Kidney epithelial cell (primary cell): ENCODE measurements at regions not wholly inside any gene's neighbourhood (a gene's known extent, or its start where the extent isn't known, plus 50 kb on each side); places are given as distances from the start of the nearest gene placed in this dataset.

Source experiments
- DNase-seq: peaks from one replicate; pipeline ENCODE4 v3.0.0-alpha.2; 2010; ENCODE audit warnings: low read depth
- H3K27me3 ChIP-seq: 2 replicates; pipeline ENCODE4 v1.6.0; 2011; ENCODE audit warnings: low read length; ENCODE audit not compliant: control insufficient read depth, insufficient read depth
- H3K36me3 ChIP-seq: 2 replicates; pipeline ENCODE4 v1.5.1; 2011; ENCODE audit warnings: low read length; ENCODE audit not compliant: control insufficient read depth, insufficient read depth
- H3K4me3 ChIP-seq: 2 replicates; pipeline ENCODE4 v1.5.1; 2011; ENCODE audit warnings: low read depth, mild to moderate bottlenecking, control low read depth, low read length
- CTCF ChIP-seq: IDR thresholded peaks from 2 replicates; pipeline ENCODE4 v1.5.1; 2011; ENCODE audit warnings: mild to moderate bottlenecking, moderate library complexity, low read length, control low read depth, inconsistent platforms; ENCODE audit not compliant: insufficient read depth, poor library complexity, severe bottlenecking

- no peak for DNase-seq
- TF ChIP-seq CTCF = no peak
- Histone ChIP-seq H3K27me3 (no peaks in the 10 kb centered on the region), H3K4me3 (no peak overlapping the region), H3K36me3 (no peaks in the 10 kb centered on the region)
Observed at GRCh38 chr7:84324136-84324630, 129.6 kb upstream of the SEMA3A start.

GRCh38 chr7:84317536-84317935 is 122.9 kb upstream of the SEMA3A start:
- Histone ChIP-seq H3K4me3 (no peak overlapping the region), H3K27me3 (no peaks in the 10 kb centered on the region)
- TF ChIP-seq CTCF = no peak

DNA sequence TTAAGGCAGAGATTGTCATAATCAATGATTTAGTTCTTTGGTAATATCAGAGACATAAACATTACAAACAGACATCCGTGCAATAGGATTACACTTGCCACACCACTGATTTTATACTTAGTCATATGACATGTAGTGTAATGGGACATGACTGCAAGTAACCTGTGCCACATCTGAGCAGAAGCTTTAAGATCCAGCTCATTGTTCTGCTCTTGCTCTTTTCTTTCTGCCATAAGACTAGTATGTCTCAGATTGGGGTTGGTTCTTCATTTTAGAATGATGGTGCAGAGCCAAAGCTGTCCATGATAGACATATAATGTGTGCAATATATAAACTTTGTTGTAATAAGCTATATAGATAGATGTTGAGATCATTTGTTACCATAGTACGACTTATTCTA is 119.7 kb upstream of the SEMA3A start:
- no peak overlapping the region for H3K4me3 ChIP-seq
- no peak for TF ChIP-seq CTCF
- H3K27me3 ChIP-seq = no peaks in the 10 kb centered on the region
- no peak for DNase-seq
- H3K36me3 ChIP-seq = no peaks in the 10 kb centered on the region

More at GRCh38 chr7:84317536-84317935, 122.9 kb upstream of the SEMA3A start:
- no peak for DNase-seq
- H3K36me3 ChIP-seq = no peaks in the 10 kb centered on the region

DNA sequence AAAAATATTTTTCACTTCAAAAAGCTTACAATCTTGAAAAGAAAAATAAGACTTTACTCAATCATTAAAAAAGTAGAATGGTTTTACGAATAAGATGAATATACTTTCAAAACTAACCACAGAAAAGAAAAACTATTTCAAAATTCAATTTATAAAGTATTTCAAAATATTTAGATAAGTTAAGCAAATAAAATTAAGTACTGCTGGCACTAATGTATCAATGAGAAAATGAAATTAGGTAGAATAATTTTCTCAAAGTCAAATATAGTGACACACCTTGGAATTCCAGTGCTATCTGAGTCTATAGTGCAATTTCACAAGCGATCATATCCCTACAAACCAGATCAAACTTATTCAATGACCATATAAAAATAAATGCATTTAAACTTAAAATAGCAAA is 109.8 kb upstream of the SEMA3A start:
- H3K27me3 ChIP-seq = no peaks in the 10 kb centered on the region
- no peak for DNase-seq
- no peaks in the 10 kb centered on the region for H3K36me3 ChIP-seq
- no peak overlapping the region for H3K4me3 ChIP-seq
- no peak for TF ChIP-seq CTCF

GRCh38 chr7:84302949-84303348 is 108.4 kb upstream of the SEMA3A start:
- no peak for DNase-seq
- H3K27me3 ChIP-seq = no peaks in the 10 kb centered on the region
- no peak for TF ChIP-seq CTCF
- no peak overlapping the region for H3K4me3 ChIP-seq
- H3K36me3 ChIP-seq = no peaks in the 10 kb centered on the region

DNA sequence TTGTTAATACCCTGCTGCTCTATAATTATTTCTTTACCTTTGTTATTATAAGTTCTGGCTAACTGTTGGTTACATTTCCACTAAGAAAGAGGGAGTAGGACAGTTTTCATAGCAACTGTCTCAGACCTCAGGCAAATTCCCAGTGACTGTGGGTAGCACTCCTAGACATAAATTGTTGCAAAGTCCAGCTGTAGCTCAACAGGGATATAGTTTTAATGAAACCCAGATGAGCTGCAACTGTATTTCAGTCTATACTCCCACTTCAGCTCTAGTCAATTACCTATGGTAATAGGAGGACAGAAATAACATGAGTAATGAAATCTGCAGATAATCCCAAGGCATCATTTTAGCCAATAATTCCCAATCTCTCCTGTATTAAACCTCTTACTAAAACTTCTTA is 103.0 kb upstream of the SEMA3A start:
- TF ChIP-seq CTCF = no peak
- Histone ChIP-seq H3K36me3 (no peaks in the 10 kb centered on the region), H3K4me3 (no peak overlapping the region), H3K27me3 (no peaks in the 10 kb centered on the region)
- DNase-seq = no peak
